G401 (cell line): ENCODE measurements at regions not wholly inside any gene's neighbourhood (a gene's known extent, or its start where the extent isn't known, plus 50 kb on each side); places are given as distances from the start of the nearest gene placed in this dataset.
A peak's percentile ranks its signal among the peaks of the same experiment; 100 is the strongest.

Experiments used
- DNase-seq: peaks from one replicate; pipeline ENCODE4 v3.0.0-alpha.2; 2015; ENCODE audit warnings: low spot score
- in situ Hi-C: cut with HindIII; loops from 2 replicates; pipeline ENCODE4 v1.10.0; 2016; ENCODE audit warnings: low sequenced_read_pairs, mixed read lengths

- DNase-seq, result no peak
- in situ Hi-C loops, result no loop called here
Observed at GRCh38 chr6:114453737-114454276, 111.0 kb upstream of the HS3ST5 start.

GRCh38 chr6:114452785-114453401 is 110.1 kb upstream of the HS3ST5 start:
- in situ Hi-C loops, result no loop called here
- DNase-seq, result no peak

- in situ Hi-C loops, result no loop called here
- no peak for DNase-seq
Observed at GRCh38 chr6:114450631-114451030, 107.8 kb upstream of the HS3ST5 start.

GRCh38 chr6:114449659-114450058 is 106.8 kb upstream of the HS3ST5 start:
- in situ Hi-C loops, result no loop called here
- DNase-seq, result no peak

- in situ Hi-C loops, result no loop called here
- DNase-seq, result no peak
Observed at GRCh38 chr6:114446342-114446741, 103.5 kb upstream of the HS3ST5 start.

- in situ Hi-C loops, result no loop called here
- no peak for DNase-seq
Observed at GRCh38 chr6:114445846-114446245, 103.0 kb upstream of the HS3ST5 start.

GRCh38 chr6:114439411-114439810 is 96.6 kb upstream of the HS3ST5 start:
- DNase-seq, result no peak
- in situ Hi-C loops, result no loop called here

GRCh38 chr6:114437235-114437634 is 94.4 kb upstream of the HS3ST5 start:
- in situ Hi-C loops, result no loop called here

GRCh38 chr6:114436691-114437090 is 93.9 kb upstream of the HS3ST5 start:
- in situ Hi-C loops, result no loop called here
- DNase-seq, result no peak

More at GRCh38 chr6:114437235-114437634, 94.4 kb upstream of the HS3ST5 start:
- no peak for DNase-seq

- in situ Hi-C loops, result no loop called here
- DNase-seq, result no peak
Observed at GRCh38 chr6:114435985-114436384, 93.2 kb upstream of the HS3ST5 start.

GRCh38 chr6:114432400-114432799 is 89.6 kb upstream of the HS3ST5 start:
- in situ Hi-C loops, result no loop called here

GRCh38 chr6:114431641-114432040 is 88.8 kb upstream of the HS3ST5 start:
- in situ Hi-C loops, result no loop called here
- DNase-seq, result no peak

More at GRCh38 chr6:114432400-114432799, 89.6 kb upstream of the HS3ST5 start:
- no peak for DNase-seq

- in situ Hi-C loops, result no loop called here
- DNase-seq, result peak; percentile 8
Observed at GRCh38 chr6:114430534-114431124, 87.8 kb upstream of the HS3ST5 start.

- DNase-seq, result no peak
- in situ Hi-C loops, result no loop called here
Observed at GRCh38 chr6:114428341-114428740, 85.5 kb upstream of the HS3ST5 start.

- in situ Hi-C loops, result no loop called here
- DNase-seq, result no peak
Observed at GRCh38 chr6:114421199-114421598, 78.4 kb upstream of the HS3ST5 start.

- in situ Hi-C loops, result no loop called here
- DNase-seq, result no peak
Observed at GRCh38 chr6:114419175-114419574, 76.4 kb upstream of the HS3ST5 start.

- in situ Hi-C loops, result no loop called here
- no peak for DNase-seq
Observed at GRCh38 chr6:114418304-114418972, 75.6 kb upstream of the HS3ST5 start.

GRCh38 chr6:114407426-114408035 is 64.7 kb upstream of the HS3ST5 start:
- DNase-seq, result no peak
- in situ Hi-C loops, result no loop called here

GRCh38 chr6:114404339-114404955 is 61.6 kb upstream of the HS3ST5 start:
- no peak for DNase-seq
- in situ Hi-C loops, result no loop called here

GRCh38 chr6:114403858-114404257 is 61.0 kb upstream of the HS3ST5 start:
- in situ Hi-C loops, result no loop called here
- DNase-seq, result no peak
